Neural progenitor cell (in vitro differentiated cells): ENCODE measurements at regions not wholly inside any gene's neighbourhood (a gene's known extent, or its start where the extent isn't known, plus 50 kb on each side); places are given as distances from the start of the nearest gene placed in this dataset.
A peak's percentile ranks its signal among the peaks of the same experiment; 100 is the strongest.
"Not testable (repeated sequence)": the region's sequence is repeated elsewhere in the genome, so short reads cannot be mapped to it uniquely, and the experiment has no call there.

Experiments used
- DNase-seq: peaks from one replicate; pipeline ENCODE4 v3.0.0-alpha.2; 2016; ENCODE audit warnings: low spot score
- H2AFZ ChIP-seq: fragments of 200-600 bp; sonication (generic); replicated peaks from 2 replicates; pipeline ENCODE4 v1.6.1; 2016; ENCODE audit warnings: antibody characterized with exemption
- H3F3A ChIP-seq: fragments of 200-600 bp; sonication (generic); 2 replicates; pipeline ENCODE4 v1.6.1; 2016; ENCODE audit warnings: antibody characterized with exemption, low read depth
- H3K27ac ChIP-seq: fragments of 200-600 bp; sonication (generic); 2 replicates; pipeline ENCODE4 v1.5.1; 2016; ENCODE audit warnings: mild to moderate bottlenecking
- H3K27me3 ChIP-seq: fragments of 200-600 bp; sonication (generic); 2 replicates; pipeline ENCODE4 v1.6.1; 2016; ENCODE audit warnings: mild to moderate bottlenecking, moderate library complexity
- H3K36me3 ChIP-seq: fragments of 200-600 bp; sonication (generic); 2 replicates; pipeline ENCODE4 v1.5.1; 2016
- H3K4me1 ChIP-seq: fragments of 200-600 bp; sonication (generic); 2 replicates; pipeline ENCODE4 v1.6.1; 2016; ENCODE audit warnings: mixed run types
- H3K4me2 ChIP-seq: fragments of 200-600 bp; sonication (generic); 2 replicates; pipeline ENCODE4 v1.6.1; 2016
- H3K4me3 ChIP-seq: fragments of 200-600 bp; sonication (generic); 2 replicates; pipeline ENCODE4 v1.5.1; 2016
- H3K79me2 ChIP-seq: fragments of 200-600 bp; sonication (generic); 2 replicates; pipeline ENCODE4 v1.6.1; 2016; ENCODE audit warnings: low read depth
- H3K9ac ChIP-seq: fragments of 200-600 bp; sonication (generic); 2 replicates; pipeline ENCODE4 v1.6.1; 2016
- H3K9me3 ChIP-seq: fragments of 200-600 bp; sonication (generic); 2 replicates; pipeline ENCODE4 v1.5.1; 2016; ENCODE audit warnings: low read depth
- H4K20me1 ChIP-seq: fragments of 200-600 bp; sonication (generic); 2 replicates; pipeline ENCODE4 v1.6.1; 2016; ENCODE audit warnings: low read depth
- H3K27ac Mint-ChIP-seq: 3 replicates; pipeline ENCODE4 v1.8.0; 2021; ENCODE audit warnings: mixed read lengths
- H3K27me3 Mint-ChIP-seq: 2 replicates; pipeline ENCODE4 v1.8.0; 2022; ENCODE audit warnings: low read depth, mild to moderate bottlenecking, inconsistent platforms, moderate library complexity, mixed read lengths; ENCODE audit not compliant: insufficient read depth
- H3K36me3 Mint-ChIP-seq: 3 replicates; pipeline ENCODE4 v1.8.0; 2021; ENCODE audit warnings: mixed read lengths
- H3K4me1 Mint-ChIP-seq: 3 replicates; pipeline ENCODE4 v1.8.0; 2021; ENCODE audit warnings: mixed read lengths
- H3K4me3 Mint-ChIP-seq: 3 replicates; pipeline ENCODE4 v1.8.0; 2021; ENCODE audit warnings: mild to moderate bottlenecking, moderate library complexity, mixed read lengths
- H3K9me3 Mint-ChIP-seq: 3 replicates; pipeline ENCODE4 v1.8.0; 2020; ENCODE audit warnings: mixed read lengths
- EZH2 ChIP-seq: fragments of 200-600 bp; sonication (generic); IDR thresholded peaks from 2 replicates; pipeline ENCODE4 v1.6.1; 2017; ENCODE audit warnings: antibody characterized with exemption, mild to moderate bottlenecking, moderate library complexity
- EZH2phosphoT487 ChIP-seq: fragments of 200-600 bp; sonication (generic); IDR thresholded peaks from 2 replicates; pipeline ENCODE4 v1.6.1; 2017; ENCODE audit warnings: antibody characterized with exemption
- TF ChIP-seq, protein P1 (sequence below): fragments of 200-600 bp; sonication (generic); IDR thresholded peaks from 2 replicates; pipeline ENCODE4 v1.5.1; 2017; ENCODE audit warnings: antibody characterized with exemption, mild to moderate bottlenecking

DNA sequence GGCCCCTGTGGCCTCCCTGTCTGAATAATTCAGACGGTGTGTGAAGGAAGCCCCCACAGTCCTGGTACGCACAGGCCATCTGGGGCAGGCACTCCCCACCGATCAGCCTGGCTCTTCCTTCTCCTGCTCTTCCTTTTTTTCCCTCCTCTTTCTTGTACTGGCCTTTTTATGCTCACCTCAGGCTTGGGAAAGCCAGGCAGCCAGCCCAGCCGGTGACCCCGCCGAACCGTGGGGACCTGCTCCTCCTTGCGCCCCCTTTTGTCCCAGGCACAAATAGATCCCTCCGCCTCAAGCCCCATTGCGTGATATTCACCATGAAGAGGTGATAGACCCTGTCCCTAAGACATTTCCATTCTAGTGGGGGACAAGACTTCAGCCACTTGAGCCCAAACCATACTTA, 80.2 kb upstream of the BRD7 start:
- Histone ChIP-seq H2AFZ (no peak overlapping the region), H3K4me1 (peaks cover 24% of the 10 kb centered on the region), H3K27ac (no peak overlapping the region), H3K27me3 (no peaks in the 10 kb centered on the region), H3F3A (peaks cover 19% of the 10 kb centered on the region), H3K4me2 (no peak overlapping the region), H3K36me3 (no peaks in the 10 kb centered on the region), H3K9ac (no peak overlapping the region), H3K79me2 (no peaks in the 10 kb centered on the region), H4K20me1 (peaks cover 9% of the 10 kb centered on the region), H3K4me3 (no peak overlapping the region), H3K9me3 (no peaks in the 10 kb centered on the region)
- peak overlapping the region; percentile 85 for H3K27ac Mint-ChIP-seq
- peaks cover 66% of the 10 kb centered on the region for H3K4me1 Mint-ChIP-seq
- TF ChIP-seq, protein P1, sequence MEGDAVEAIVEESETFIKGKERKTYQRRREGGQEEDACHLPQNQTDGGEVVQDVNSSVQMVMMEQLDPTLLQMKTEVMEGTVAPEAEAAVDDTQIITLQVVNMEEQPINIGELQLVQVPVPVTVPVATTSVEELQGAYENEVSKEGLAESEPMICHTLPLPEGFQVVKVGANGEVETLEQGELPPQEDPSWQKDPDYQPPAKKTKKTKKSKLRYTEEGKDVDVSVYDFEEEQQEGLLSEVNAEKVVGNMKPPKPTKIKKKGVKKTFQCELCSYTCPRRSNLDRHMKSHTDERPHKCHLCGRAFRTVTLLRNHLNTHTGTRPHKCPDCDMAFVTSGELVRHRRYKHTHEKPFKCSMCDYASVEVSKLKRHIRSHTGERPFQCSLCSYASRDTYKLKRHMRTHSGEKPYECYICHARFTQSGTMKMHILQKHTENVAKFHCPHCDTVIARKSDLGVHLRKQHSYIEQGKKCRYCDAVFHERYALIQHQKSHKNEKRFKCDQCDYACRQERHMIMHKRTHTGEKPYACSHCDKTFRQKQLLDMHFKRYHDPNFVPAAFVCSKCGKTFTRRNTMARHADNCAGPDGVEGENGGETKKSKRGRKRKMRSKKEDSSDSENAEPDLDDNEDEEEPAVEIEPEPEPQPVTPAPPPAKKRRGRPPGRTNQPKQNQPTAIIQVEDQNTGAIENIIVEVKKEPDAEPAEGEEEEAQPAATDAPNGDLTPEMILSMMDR = no peak
- TF ChIP-seq EZH2phosphoT487 (no peak), EZH2 (no peak)
- H3K9me3 Mint-ChIP-seq = no peaks in the 10 kb centered on the region
- H3K27me3 Mint-ChIP-seq = peaks cover 37% of the 10 kb centered on the region
- DNase-seq = no peak
- H3K4me3 Mint-ChIP-seq = peak overlapping the region; percentile 57
- no peaks in the 10 kb centered on the region for H3K36me3 Mint-ChIP-seq

DNA sequence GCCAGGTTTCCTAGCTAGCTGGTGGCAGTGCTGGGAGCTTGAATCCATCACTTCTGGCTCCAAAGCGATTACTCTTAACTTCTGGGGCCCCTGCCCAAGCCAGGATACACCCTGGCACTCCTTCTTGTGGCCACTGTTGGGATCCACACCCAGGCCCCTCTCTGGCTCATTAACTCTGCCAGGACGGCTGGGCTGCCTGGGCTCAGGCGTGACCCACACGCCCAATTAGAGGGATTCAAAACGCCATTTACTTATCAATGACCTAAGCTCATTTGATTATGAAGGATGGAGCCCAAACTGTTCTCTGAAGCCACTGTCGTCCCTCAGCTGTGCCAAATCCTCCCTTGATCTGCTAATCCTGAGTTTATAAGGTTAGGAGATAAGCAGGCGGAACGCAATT, 79.7 kb upstream of the BRD7 start:
- DNase-seq = peak; percentile 81
- H3K9me3 Mint-ChIP-seq = no peaks in the 10 kb centered on the region
- peaks cover 37% of the 10 kb centered on the region for H3K27me3 Mint-ChIP-seq

DNA sequence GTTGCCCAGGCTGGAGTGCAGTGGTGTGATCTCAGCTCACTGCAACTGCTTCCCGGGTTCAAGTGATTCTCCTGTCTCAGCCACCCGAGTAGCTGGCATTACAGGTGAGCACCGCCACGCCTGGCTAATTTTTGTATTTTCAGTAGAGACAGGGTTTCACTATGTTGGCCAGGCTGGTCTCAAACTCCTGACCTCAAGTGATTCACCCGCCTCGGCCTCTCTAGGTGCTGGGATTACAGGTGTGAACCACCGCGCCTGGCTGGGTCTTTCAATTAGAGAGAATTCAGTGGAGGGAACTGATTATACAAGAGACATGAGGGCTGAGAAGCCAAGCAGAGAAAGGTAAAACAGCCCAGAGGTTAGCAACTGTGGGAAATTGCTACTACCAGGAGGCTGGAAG, 78.6 kb upstream of the BRD7 start:
- peaks cover 68% of the 10 kb centered on the region for H3K4me1 Mint-ChIP-seq

More for the DNA sequence above, 79.7 kb upstream of the BRD7 start:
- no peak overlapping the region for H3K4me3 ChIP-seq
- H3K9me3 ChIP-seq = no peaks in the 10 kb centered on the region
- Mint-ChIP-seq H3K27ac (no peak overlapping the region), H3K36me3 (no peaks in the 10 kb centered on the region), H3K4me1 (peaks cover 68% of the 10 kb centered on the region), H3K4me3 (peak overlapping the region; percentile 57)
- no peaks in the 10 kb centered on the region for H3K79me2 ChIP-seq
- no peaks in the 10 kb centered on the region for H3K27me3 ChIP-seq
- H3K36me3 ChIP-seq = no peaks in the 10 kb centered on the region
- peaks cover 24% of the 10 kb centered on the region for H3K4me1 ChIP-seq
- H2AFZ ChIP-seq = no peak overlapping the region
- H3F3A ChIP-seq = peaks cover 19% of the 10 kb centered on the region
- peaks cover 9% of the 10 kb centered on the region for H4K20me1 ChIP-seq
- H3K9ac ChIP-seq = no peak overlapping the region
- no peak overlapping the region for H3K4me2 ChIP-seq
- H3K27ac ChIP-seq = no peak overlapping the region
- TF ChIP-seq EZH2 = no peak
- TF ChIP-seq, protein P1 = peak; percentile 52
- peak; percentile 65 for TF ChIP-seq EZH2phosphoT487

DNA sequence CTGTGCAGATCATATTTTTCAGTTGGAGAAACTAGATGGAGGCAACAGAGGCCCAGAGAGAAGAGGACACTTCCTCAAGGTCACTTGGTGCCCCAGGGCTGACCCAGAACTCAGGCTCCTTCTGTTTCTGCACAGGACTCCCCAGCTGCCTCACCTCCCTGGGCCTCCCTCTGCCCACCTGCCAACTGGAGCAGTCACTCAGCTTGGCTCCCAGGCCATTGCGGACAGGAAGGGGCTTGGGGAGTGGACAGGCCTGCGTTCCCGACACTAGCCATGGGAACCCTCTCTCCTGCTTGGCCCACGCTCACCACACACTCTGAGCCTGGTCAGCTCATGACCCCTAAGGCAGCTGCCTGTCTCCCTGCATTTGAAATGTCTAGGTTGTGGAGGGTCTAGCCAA, 78.1 kb upstream of the BRD7 start:
- H3K27me3 ChIP-seq = no peaks in the 10 kb centered on the region
- H2AFZ ChIP-seq = no peak overlapping the region
- no peak overlapping the region for H3K27ac ChIP-seq
- H3K36me3 ChIP-seq = no peaks in the 10 kb centered on the region
- H3K9ac ChIP-seq = no peak overlapping the region
- DNase-seq = no peak
- peaks cover 5% of the 10 kb centered on the region for H3K9me3 Mint-ChIP-seq
- no peak overlapping the region for H3K27ac Mint-ChIP-seq
- peaks cover 19% of the 10 kb centered on the region for H3F3A ChIP-seq
- TF ChIP-seq EZH2 (no peak), EZH2phosphoT487 (no peak)
- TF ChIP-seq, protein P1 = no peak
- H3K27me3 Mint-ChIP-seq = peaks cover 36% of the 10 kb centered on the region
- peaks cover 24% of the 10 kb centered on the region for H3K4me1 ChIP-seq
- H3K4me3 ChIP-seq = no peak overlapping the region
- peaks cover 67% of the 10 kb centered on the region for H3K4me1 Mint-ChIP-seq
- H3K79me2 ChIP-seq = no peaks in the 10 kb centered on the region
- no peak overlapping the region for H3K4me2 ChIP-seq
- peaks cover 9% of the 10 kb centered on the region for H4K20me1 ChIP-seq
- no peaks in the 10 kb centered on the region for H3K9me3 ChIP-seq
- H3K36me3 Mint-ChIP-seq = no peaks in the 10 kb centered on the region
- H3K4me3 Mint-ChIP-seq = no peak overlapping the region

More for the DNA sequence above, 78.6 kb upstream of the BRD7 start:
- not testable (repeated sequence) for H4K20me1 ChIP-seq, H3K9me3 ChIP-seq, H3K9me3 Mint-ChIP-seq, H2AFZ ChIP-seq, H3K79me2 ChIP-seq, H3K4me3 Mint-ChIP-seq, H3K36me3 Mint-ChIP-seq, DNase-seq, H3K27me3 ChIP-seq, H3K4me2 ChIP-seq, H3K4me3 ChIP-seq, H3K9ac ChIP-seq, H3K36me3 ChIP-seq, H3K27ac ChIP-seq
- H3K27ac Mint-ChIP-seq = peak overlapping the region; percentile 85
- H3K27me3 Mint-ChIP-seq = peaks cover 37% of the 10 kb centered on the region
- peaks cover 19% of the 10 kb centered on the region for H3F3A ChIP-seq
- H3K4me1 ChIP-seq = peaks cover 24% of the 10 kb centered on the region
